NCI-H1092 treated with DMSO at 0.1 percent for 48 hours (cell line): ENCODE measurements at regions not wholly inside any gene's neighbourhood (a gene's known extent, or its start where the extent isn't known, plus 50 kb on each side); places are given as distances from the start of the nearest gene placed in this dataset.

Source experiments
- DNase-seq: peaks from one replicate; lab custom pipeline; 2025; lab: John Stamatoyannopoulos, UW

DNA sequence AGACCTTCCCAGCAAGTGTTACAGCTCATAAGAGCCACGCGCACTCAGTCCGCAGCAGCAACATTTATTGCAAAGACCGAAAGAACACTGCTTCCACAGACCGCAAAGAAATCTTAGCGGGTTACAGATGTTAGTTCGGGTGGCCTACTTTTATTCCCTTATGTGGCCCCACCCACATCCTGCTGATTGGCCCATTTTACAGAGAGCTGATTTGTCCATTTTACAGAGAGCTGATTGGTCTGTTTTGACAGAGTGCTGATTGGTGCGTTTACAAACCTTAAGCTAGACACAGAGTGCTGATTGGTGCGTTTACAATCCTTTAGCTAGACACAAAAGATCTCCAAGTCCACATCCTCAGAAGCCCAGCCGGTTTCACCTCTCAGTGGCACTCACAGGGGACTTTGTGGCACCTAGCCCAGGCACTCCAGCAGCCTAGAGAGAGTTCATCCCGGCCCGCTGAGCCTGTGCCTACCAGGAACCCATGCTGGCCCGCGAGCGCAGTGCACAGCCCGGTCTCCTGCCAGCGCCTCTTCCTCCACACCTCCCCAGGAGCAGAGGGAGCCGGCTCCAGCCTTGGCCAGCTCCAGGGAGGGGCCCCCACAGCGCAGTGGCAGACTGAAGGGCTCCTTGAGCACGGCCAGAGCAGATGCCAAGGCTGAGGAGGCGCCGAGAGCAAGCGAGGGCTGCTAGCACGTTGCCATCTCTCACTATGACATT lies 244.3 kb upstream of the TSHZ2 start:
- DNase-seq, result no peak

DNA sequence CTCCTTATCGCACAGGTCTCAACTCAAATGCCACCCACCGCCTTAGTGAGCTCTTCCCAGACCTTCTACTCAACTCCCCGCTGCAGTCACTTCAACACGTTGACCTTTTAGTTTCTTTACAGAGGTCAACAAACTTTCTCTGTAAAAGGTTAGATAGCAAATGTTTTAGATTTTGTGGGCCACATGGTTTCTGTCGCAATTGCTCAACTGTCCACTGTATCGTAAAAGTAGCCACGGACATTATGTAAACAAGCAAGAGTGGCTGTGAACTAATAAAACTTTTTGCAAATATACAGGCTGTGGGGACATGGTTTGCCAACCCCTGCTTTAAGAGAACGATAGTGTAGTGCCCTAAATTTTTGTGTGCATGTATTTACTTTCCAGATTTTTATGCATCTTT lies 247.6 kb upstream of the TSHZ2 start:
- no peak for DNase-seq

DNA sequence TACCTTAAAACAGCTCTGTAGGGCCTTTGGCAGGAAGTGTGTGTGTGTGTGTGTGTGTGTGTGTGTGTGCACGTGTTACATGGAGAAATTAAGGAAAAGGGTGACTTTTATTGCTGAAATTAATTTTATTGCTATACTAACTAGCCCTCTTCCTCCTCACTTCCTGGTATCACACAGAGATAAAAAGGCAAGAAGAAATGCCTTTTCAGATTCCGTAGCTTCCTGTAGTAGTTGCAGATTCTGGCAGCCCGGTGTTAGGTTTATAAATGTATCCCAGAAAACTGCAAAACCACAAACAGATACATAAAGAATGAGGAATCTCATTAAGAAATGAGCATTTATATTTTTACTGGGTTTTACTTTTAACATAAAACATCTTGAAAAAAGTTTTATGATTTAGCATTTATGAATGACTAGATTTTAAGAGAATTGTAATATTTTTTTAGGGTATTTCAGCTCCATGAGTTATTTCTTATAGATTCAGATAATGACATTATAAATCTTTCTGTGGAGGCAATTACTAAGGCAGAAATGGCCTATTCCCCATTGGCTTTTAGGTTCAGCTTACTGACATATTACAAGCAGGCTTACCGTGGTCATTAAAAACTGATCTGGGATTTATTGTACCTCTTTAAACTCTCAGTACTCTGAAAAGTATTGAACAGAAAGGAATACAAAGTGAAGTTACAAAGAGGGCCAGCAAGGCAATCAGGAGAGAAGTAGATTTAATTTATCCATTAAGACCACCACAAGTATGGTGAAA lies 249.1 kb upstream of the TSHZ2 start:
- no peak for DNase-seq

DNA sequence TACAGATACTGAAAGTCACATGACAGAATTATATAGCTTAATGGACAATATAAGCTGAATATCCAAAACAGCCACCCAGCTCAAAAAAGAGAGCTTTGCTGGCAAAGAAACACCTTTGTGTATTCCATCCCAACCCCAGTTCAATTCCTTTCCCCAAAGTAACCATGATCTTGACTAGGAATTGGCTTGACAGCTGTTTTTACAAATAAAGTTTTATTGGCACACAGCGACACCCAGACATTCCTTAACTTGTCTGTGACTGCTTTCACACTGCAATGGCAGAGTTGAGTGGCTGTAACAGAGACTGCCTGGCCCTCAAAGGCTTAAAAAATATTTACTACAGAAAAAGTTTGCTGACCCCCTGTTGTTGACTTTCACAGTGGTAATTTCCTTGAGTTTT lies 264.0 kb upstream of the TSHZ2 start:
- DNase-seq, result no peak

DNA sequence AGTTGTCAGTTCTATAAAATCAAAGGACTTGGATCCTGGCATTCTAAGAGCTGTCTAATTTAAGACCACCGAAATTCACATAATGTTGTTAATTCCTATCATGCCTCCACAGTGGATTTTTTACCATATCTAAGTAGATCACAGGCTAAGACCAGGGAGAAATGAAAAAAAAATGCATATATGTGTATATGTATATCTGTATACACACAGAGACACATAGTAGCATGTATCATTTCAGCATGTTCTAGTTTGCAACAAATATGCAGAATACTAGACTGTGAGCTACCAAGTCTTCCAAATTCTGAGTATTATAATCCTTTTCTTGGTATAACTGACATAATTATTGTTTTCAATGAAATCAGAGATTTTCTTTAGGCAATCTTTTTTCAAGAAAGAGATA lies 267.6 kb upstream of the TSHZ2 start:
- DNase-seq, result no peak

DNA sequence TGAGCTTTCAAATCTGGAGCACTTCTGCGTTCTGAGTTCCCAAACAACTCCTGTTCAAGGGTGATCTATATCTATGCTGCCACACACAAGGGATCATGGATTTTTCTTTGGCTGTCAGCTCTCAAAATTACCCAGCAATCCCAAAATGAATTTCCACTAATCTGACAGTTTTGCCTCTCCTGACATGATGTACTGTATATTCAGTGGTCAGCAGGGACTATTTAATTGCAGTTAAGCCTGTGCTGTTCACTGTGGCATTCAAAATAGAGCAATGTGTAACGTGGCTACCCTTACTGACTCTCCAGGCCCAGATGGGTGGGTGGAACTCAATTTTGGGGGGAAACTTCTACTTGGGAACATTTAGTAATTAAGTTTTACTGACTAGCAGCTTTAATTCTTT lies 283.8 kb upstream of the TSHZ2 start:
- DNase-seq, result no peak

DNA sequence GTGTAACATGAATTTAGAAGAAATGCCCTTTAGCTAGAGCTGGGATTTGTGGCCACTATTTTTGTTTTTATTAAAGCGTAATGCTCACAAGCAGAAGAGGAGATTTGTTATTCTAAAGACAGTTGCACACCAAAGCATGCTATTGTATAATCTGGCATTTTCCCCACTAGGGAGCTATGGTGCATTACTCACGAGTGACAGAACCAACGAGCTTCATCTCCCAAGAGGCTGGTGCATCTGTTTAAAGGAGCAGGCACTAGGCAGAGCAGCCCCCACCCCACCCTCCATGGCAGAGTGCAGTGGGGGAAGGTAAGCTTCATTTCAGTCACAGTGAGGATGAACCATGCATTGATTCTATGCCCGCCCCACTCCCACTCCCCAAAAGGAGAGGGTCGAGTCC lies 287.3 kb upstream of the TSHZ2 start:
- DNase-seq, result no peak

DNA sequence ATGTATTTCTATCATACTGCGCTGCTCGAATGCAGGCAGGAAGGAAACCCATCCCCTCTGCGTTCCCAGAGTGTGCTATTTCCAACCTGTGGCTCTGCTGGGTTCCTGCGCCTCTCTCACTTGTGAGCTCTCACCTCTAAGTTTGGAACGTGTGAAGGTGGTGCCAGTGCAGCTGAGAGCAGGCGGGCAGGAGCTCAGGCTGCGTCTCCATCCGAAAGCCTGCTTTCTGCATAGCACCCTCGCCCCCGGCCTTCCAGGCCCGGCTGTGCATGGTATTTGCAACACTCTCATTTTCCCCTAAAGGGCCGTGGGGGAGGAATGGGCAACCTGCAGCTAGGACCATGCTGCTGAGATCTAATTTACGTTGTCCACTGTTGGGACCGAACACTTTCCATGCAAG lies 288.0 kb upstream of the TSHZ2 start:
- DNase-seq, result no peak

DNA sequence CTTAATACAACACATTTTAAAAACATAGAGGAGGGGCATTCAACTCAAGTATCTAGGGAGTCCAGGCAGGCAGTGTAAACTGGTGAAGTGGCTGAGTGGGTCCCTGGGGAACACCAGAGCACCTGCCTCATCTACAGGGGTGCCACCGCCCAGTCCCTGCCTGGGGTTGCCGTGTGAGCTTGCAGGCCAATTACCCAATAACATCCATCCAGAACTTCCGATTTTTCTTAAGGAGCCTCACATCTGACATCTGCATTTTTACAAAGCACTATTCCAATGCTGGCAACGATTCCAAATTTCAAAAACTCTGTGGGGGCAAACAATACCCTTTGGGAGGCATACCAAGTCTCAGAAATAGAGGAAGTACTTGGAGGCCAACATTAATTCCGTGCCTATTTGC lies 288.4 kb upstream of the TSHZ2 start:
- DNase-seq, result peak; percentile 68

DNA sequence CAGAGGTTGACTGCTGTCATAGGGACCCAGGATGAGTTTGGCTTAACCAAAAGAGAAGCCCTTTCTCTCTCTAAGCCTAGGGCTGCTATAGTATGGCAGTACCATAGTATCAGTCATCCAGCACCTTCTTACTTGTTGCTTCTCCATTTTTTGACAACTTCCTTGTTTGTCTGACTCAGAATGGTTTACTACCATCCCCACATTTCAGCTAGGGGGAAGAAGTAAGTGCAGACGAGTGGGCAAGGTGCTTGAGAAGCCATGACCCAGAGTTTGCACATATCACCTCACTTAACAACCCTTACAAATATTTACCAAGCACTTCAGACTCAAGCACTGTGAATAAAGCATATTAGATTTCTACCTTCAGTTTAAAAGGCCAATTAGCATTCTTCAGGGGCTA lies 289.9 kb upstream of the TSHZ2 start:
- DNase-seq, result peak; percentile 53

DNA sequence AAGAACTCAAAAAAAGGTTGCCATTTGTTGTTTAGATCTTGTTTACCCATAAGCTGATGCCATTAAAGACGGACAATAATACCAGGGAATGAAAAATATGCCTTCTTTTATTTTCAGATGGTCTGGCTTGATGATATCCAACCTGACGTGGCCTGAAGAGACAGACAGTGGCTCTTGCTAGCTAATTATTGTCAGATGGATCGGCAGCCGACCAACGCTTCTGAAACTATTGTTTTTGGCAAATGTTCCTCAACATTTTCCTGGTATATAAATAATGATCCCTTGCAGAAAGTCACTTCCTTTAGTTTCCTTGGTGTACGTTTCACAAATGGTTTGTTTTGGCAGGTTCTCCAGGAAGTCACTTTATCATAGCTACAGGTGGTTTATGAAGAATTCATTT lies 290.9 kb upstream of the TSHZ2 start:
- DNase-seq, result no peak

DNA sequence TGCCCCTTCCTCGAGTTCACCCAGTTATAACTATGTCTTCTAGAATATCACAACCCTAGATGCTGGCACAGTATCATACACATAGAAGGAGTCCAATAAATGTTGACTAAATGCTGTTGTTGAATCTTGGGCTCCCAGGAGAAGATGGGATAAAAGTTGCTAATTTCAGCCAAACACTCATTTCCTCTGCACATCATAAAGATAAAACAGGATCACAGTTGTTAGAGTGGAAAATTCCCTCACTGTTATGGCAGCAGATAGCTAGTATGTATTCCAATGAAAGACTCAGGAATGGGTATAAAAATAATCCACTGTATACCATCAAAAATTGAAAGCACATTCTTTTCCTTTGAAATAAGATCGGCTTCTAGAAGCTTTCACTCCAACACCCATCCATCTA lies 294.9 kb upstream of the TSHZ2 start:
- DNase-seq, result no peak

DNA sequence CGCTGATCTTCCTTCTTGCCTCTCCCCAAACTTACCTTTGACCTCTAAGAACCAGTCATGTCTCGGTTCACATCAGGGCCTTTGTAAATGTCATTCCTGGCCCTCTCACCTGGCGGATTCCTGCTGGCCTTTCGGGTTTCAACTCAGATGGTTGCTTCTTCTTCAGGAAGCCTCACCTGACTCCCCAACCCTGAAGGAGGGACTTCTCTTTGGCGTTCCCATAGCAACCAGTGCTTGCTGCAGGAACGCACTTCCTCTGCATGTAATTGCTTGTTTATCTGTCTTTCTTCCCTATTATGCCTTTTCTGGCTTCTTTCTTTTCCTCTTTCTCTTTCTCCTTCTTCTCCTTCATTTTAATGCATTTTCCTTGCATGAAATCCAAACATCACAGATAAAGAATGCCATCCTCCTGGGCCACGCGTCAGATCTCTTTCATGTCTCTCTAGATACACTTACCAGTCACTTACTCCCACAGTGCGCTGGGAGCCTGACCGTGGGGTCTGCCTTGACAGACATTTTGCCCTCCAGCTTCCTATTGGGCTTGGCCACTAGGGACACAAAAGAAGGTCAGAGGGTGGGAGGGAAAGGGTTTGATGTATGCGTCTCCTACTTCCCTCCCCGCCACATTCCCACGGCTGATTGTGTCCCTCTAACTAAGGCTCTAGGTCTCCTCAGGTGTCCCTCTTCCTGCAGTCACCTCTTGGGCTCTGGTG lies 295.7 kb upstream of the TSHZ2 start:
- DNase-seq, result no peak

DNA sequence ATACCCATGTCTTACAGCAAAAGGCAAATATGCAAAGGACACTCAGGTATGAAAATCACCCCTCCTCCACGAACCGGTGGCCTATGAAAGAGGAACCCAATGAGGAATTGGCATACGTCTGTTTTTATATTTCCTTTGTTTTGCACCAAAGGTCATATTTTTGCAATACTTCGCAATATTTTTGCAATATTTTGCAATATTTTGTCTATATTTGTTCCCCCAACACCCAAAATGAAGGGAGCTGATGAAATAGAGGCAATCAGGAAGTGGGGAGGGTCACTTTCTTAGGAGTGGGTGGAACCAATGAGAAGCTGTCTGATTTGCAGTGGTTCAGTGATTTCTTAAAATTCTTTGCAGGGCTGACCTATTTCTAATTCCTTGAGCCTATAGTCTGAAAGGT lies 296.8 kb upstream of the TSHZ2 start:
- no peak for DNase-seq

DNA sequence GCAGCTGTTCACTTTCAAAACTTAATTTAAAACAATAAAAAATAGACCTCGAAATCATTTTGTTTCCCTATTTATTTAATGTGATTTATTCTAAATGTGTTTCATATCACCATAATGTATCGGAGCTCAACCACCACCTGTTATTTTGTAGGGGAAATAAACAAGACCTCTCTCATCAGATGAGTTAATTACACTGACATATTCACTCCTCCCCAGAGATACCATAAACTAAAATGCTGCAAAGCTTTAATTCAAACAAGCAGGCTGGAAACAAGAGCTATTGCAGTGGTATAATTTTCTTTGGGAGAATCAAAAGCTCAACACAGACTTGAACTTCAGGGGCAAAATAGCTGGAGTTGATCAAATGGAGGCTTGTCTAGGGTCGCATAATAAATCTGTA lies 303.5 kb upstream of the TSHZ2 start:
- no peak for DNase-seq

DNA sequence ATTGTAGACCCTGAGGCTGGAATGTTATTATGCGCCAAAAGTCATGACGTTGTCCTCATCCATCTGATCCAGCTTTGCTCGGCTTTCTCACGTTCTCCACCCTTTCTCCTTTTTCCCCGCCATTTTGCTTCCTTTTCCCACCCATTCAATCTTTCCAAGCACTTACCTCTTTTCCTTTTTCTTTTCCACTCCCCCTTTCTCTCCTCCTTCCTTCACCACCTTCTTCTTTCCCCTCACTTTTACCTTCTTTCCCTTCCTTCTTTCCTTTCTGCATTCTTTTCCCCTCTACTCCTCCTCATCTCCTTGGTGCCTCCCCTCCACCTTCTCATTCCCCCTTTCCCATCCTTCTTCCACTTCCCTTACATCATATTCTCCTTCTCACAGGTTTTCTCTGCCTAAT lies 304.8 kb upstream of the TSHZ2 start:
- DNase-seq, result no peak

DNA sequence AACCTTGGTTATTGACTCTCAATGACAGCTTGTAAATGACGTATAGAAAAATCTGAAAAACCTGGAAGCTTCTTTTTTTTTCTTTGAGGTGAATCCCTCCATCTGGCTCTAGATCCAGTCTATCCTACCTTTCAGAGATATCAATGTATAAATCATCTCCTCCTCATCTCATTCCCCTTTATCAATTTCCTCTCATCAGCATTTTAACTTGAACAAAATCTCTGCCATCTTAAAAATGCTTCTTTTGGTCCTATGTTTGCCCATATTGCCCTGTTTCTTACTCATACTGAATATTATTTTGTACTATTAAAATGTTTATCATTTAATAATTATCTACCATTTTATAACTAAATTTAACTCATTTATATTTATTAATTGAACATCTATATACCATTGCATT lies 306.7 kb upstream of the TSHZ2 start:
- no peak for DNase-seq

DNA sequence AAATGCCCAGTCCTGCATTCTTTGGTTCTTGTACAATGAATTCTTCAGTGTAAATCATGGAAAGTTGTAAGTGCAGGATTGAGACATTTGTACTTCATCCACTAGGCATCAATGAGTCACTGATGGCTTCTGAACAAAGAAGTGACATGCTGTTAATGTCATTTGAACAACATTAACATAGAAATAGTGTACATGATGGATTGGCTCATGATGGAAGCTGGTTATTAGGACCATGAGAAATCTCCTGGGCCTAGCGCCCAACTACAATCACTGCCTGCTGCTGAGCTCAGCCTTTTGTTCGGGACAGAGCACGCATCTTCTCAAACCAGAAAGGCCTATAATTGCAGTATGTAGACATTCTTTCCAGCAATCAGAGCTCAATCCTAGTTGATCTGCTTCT lies 316.8 kb upstream of the TSHZ2 start:
- DNase-seq, result no peak

DNA sequence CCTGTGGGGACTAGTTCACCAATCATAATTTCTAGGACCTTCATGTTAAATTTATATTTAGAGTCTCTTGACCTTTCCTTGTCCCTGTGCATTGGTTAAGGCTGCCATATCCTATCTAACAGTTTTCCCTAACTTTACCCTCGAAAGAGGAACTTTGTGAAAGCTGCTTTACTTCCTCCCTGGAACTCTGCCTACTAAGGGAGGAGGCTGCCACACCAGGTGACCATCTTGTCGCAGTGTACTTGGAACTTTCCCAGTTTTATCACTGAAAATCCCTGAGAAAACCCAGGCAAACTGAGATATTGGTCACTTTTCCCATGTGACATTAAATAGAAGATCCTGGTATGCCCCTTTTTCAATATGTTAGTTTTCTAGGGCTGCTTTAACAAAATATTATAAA lies 317.6 kb upstream of the TSHZ2 start:
- DNase-seq, result no peak

DNA sequence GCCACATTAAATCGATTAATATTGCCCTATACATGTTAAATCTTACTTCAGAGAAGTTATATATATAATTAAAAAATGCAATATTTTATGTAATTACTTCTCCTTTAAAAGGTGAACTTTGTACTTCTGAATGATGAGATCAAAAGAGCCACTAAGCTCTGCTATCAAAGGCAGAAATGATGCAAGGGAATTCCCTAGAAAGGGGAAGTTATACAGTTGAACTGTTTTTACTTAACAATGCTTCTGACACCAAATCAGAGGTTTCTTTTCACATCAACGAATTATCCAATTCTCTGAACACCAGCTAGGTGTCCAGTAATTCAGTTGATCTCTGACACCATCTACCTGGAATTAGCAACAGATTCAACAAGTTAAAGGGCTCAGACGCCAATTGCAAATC lies 319.9 kb upstream of the TSHZ2 start:
- DNase-seq, result no peak

DNA sequence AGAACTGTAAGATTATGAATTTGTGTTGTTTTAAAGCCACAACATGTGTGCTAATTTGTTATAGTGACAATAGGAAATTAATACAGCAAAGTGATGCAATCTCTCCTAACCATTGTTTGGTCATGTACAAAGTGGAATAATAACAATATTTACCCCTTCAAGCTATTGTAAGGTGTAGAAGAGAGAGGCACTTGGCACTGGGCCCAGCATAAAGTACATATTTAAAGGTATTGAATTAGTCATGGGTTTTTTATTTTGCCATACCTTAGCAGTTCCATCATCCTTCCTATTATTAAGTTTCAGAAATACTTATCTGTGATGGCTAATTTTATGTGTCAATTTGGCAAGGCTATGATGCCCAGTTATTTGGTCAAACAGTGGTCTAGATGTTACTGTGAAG lies 322.4 kb upstream of the TSHZ2 start:
- DNase-seq, result no peak

DNA sequence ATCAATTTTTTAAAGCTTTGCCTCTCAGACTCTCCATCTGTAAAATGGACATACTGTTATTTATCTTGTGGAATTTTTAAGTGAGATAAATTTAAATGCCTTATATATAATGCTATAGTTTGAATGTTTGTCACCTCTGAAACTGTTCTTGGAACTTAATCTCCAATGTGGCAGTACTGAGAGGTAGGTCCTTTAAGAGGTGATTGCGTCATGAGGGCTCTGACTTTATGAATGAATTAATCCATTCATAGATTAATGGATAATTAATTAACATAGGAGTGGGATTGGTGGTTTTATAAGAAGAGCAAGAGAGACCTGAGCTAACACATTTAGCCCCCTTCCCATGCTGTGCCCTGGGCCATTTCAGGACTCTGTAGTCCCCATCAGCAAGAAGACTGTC lies 326.3 kb upstream of the TSHZ2 start:
- no peak for DNase-seq

DNA sequence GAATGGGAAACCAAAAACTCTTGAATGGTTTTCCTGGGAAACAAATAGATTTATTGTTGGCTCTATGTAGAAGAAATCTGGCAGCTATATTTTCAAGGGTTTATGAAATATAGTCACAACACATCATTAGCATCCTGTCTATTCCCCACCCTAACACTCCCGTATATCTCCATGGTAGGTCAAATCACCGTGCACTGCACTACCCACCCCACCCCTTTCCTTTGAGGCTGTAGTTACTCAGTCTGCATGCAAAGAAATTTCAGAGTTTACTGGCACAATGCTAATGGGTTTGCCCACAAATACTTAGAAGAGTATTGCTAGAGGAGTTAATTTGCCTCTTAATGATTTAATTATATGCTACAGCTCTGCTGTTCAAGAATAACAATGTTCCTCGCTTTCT lies 329.1 kb upstream of the TSHZ2 start:
- no peak for DNase-seq
